H7 (cell line): ENCODE measurements at regions not wholly inside any gene's neighbourhood (a gene's known extent, or its start where the extent isn't known, plus 50 kb on each side); places are given as distances from the start of the nearest gene placed in this dataset.
"Not testable (repeated sequence)": the region's sequence is repeated elsewhere in the genome, so short reads cannot be mapped to it uniquely, and the experiment has no call there.

ENCODE experiments used
- DNase-seq: peaks from one replicate; pipeline ENCODE4 v3.0.0; 2012
- H3K27me3 ChIP-seq: 2 replicates; pipeline ENCODE4 v1.6.0; 2011; ENCODE audit warnings: mild to moderate bottlenecking, low read length; ENCODE audit not compliant: control insufficient read depth, insufficient read depth
- H3K36me3 ChIP-seq: replicated peaks from 2 replicates; pipeline ENCODE4 v1.5.1; 2011; ENCODE audit warnings: low read length; ENCODE audit not compliant: control insufficient read depth, insufficient read depth
- H3K4me3 ChIP-seq: 2 replicates; pipeline ENCODE4 v1.5.1; 2011; ENCODE audit warnings: low read depth, mild to moderate bottlenecking, control low read depth, low read length, moderate library complexity; ENCODE audit not compliant: insufficient read depth

- no peak for DNase-seq
- no peaks in the 10 kb centered on the region for H3K27me3 ChIP-seq
- no peak overlapping the region for H3K4me3 ChIP-seq
- no peaks in the 10 kb centered on the region for H3K36me3 ChIP-seq
These were observed 50.3 kb downstream of the RBFOX3 start for GRCh38 chr17:79560527-79560926.

- H3K27me3 ChIP-seq, result no peaks in the 10 kb centered on the region
These were observed 51.6 kb downstream of the RBFOX3 start for GRCh38 chr17:79559111-79559887.

GRCh38 chr17:79558091-79558900 is 52.6 kb downstream of the RBFOX3 start:
- H3K36me3 ChIP-seq, result no peaks in the 10 kb centered on the region
- peak; percentile 43 for DNase-seq
- H3K4me3 ChIP-seq, result no peak overlapping the region
- no peaks in the 10 kb centered on the region for H3K27me3 ChIP-seq

More at GRCh38 chr17:79559111-79559887, 51.6 kb downstream of the RBFOX3 start:
- H3K4me3 ChIP-seq, result no peak overlapping the region
- no peaks in the 10 kb centered on the region for H3K36me3 ChIP-seq
- no peak for DNase-seq

- H3K27me3 ChIP-seq, result no peaks in the 10 kb centered on the region
- H3K36me3 ChIP-seq, result no peaks in the 10 kb centered on the region
- DNase-seq, result no peak
- H3K4me3 ChIP-seq, result no peak overlapping the region
These were observed 53.4 kb downstream of the RBFOX3 start for GRCh38 chr17:79557276-79558090.

- no peak overlapping the region for H3K4me3 ChIP-seq
- no peaks in the 10 kb centered on the region for H3K36me3 ChIP-seq
- DNase-seq, result peak; percentile 17
- no peaks in the 10 kb centered on the region for H3K27me3 ChIP-seq
These were observed 54.6 kb downstream of the RBFOX3 start for GRCh38 chr17:79556271-79556670.

GRCh38 chr17:79555543-79555942 is 55.3 kb downstream of the RBFOX3 start:
- H3K4me3 ChIP-seq, result no peak overlapping the region

GRCh38 chr17:79554346-79554745 is 56.5 kb downstream of the RBFOX3 start:
- H3K4me3 ChIP-seq, H3K36me3 ChIP-seq, DNase-seq, H3K27me3 ChIP-seq: not testable (repeated sequence)

More at GRCh38 chr17:79555543-79555942, 55.3 kb downstream of the RBFOX3 start:
- no peak for DNase-seq
- H3K27me3 ChIP-seq, result no peaks in the 10 kb centered on the region
- no peaks in the 10 kb centered on the region for H3K36me3 ChIP-seq

GRCh38 chr17:79552824-79553223 is 58.0 kb downstream of the RBFOX3 start:
- no peak for DNase-seq

GRCh38 chr17:79552405-79552804 is 58.4 kb downstream of the RBFOX3 start:
- no peak overlapping the region for H3K4me3 ChIP-seq
- H3K36me3 ChIP-seq, result no peaks in the 10 kb centered on the region
- no peak for DNase-seq
- H3K27me3 ChIP-seq, result no peaks in the 10 kb centered on the region

More at GRCh38 chr17:79552824-79553223, 58.0 kb downstream of the RBFOX3 start:
- Histone ChIP-seq H3K27me3 (no peaks in the 10 kb centered on the region), H3K36me3 (no peaks in the 10 kb centered on the region), H3K4me3 (no peak overlapping the region)

- H3K36me3 ChIP-seq, result no peaks in the 10 kb centered on the region
- DNase-seq, result peak; percentile 88
- no peaks in the 10 kb centered on the region for H3K27me3 ChIP-seq
- H3K4me3 ChIP-seq, result no peak overlapping the region
These were observed 61.5 kb downstream of the RBFOX3 start for GRCh38 chr17:79549141-79549915.

GRCh38 chr17:79548116-79548515 is 62.7 kb downstream of the RBFOX3 start:
- peak; percentile 42 for DNase-seq
- H3K4me3 ChIP-seq, result no peak overlapping the region
- H3K36me3 ChIP-seq, result no peaks in the 10 kb centered on the region
- H3K27me3 ChIP-seq, result no peaks in the 10 kb centered on the region

GRCh38 chr17:79547586-79547985 is 63.3 kb downstream of the RBFOX3 start:
- H3K36me3 ChIP-seq, result no peaks in the 10 kb centered on the region
- DNase-seq, result peak; percentile 32
- no peaks in the 10 kb centered on the region for H3K27me3 ChIP-seq
- no peak overlapping the region for H3K4me3 ChIP-seq

- not testable (repeated sequence) for H3K36me3 ChIP-seq, H3K4me3 ChIP-seq, DNase-seq, H3K27me3 ChIP-seq
These were observed 63.7 kb downstream of the RBFOX3 start for GRCh38 chr17:79547171-79547570.

GRCh38 chr17:79546386-79546785 is 64.5 kb downstream of the RBFOX3 start:
- Histone ChIP-seq H3K4me3 (no peak overlapping the region), H3K27me3 (no peaks in the 10 kb centered on the region), H3K36me3 (no peaks in the 10 kb centered on the region)
- peak; percentile 20 for DNase-seq
